Activated CD8-positive, alpha-beta memory T cell treated with anti-CD3 and anti-CD28 coated beads, Interleukin-2, amount 10 ng/mL, durations not matched to agents 7 days and 5 days (primary cell): ENCODE measurements at regions not wholly inside any gene's neighbourhood (a gene's known extent, or its start where the extent isn't known, plus 50 kb on each side); places are given as distances from the start of the nearest gene placed in this dataset.

Experiments
- ATAC-seq: fragments of 150-1000 bp; cut with Tn5 transposase; one replicate; pipeline ENCODE4 v1.10.0; 2021; ENCODE audit warnings: moderate library complexity
- CTCF ChIA-PET: fragments of 350-600 bp; sonication (Branson Sonifier 250); formaldehyde crosslinking; loops from one replicate; lab custom pipeline; 2021; ENCODE audit warnings: antibody characterized with exemption; lab: Charles Lee
- DNase-seq: peaks from one replicate; pipeline ENCODE4 v3.0.0-alpha.2; 2020
- H3K27ac Mint-ChIP-seq: one replicate; pipeline ENCODE4 v1.8.0; 2021; ENCODE audit warnings: mild to moderate bottlenecking, mixed read lengths
- H3K27me3 Mint-ChIP-seq: one replicate; pipeline ENCODE4 v1.8.0; 2021; ENCODE audit warnings: mixed read lengths
- H3K36me3 Mint-ChIP-seq: one replicate; pipeline ENCODE4 v1.8.0; 2021; ENCODE audit warnings: mild to moderate bottlenecking, mixed read lengths
- H3K4me1 Mint-ChIP-seq: one replicate; pipeline ENCODE4 v1.8.0; 2021; ENCODE audit warnings: mixed read lengths
- H3K4me3 Mint-ChIP-seq: one replicate; pipeline ENCODE4 v1.8.0; 2021; ENCODE audit warnings: mild to moderate bottlenecking, moderate library complexity, mixed read lengths
- H3K9me3 Mint-ChIP-seq: one replicate; pipeline ENCODE4 v1.8.0; 2022; ENCODE audit warnings: low read depth, mixed read lengths

- DNase-seq, result no peak
- CTCF ChIA-PET, result no interaction called here
- Mint-ChIP-seq H3K9me3 (no peaks in the 10 kb centered on the region), H3K4me1 (no peaks in the 10 kb centered on the region), H3K36me3 (no peaks in the 10 kb centered on the region), H3K4me3 (no peak overlapping the region), H3K27ac (no peak overlapping the region), H3K27me3 (no peaks in the 10 kb centered on the region)
- ATAC-seq, result no peak
Observed at GRCh38 chr2:150319658-150320555, 167.6 kb downstream of the RND3 start.

GRCh38 chr2:150319085-150319484 lies 168.4 kb downstream of the RND3 start:
- CTCF ChIA-PET, result no interaction called here
- H3K27ac Mint-ChIP-seq, result no peak overlapping the region
- H3K36me3 Mint-ChIP-seq, result no peaks in the 10 kb centered on the region
- peaks cover 4% of the 10 kb centered on the region for H3K9me3 Mint-ChIP-seq
- ATAC-seq (no peak), DNase-seq (no peak)
- H3K4me3 Mint-ChIP-seq, result no peak overlapping the region
- no peaks in the 10 kb centered on the region for H3K27me3 Mint-ChIP-seq
- H3K4me1 Mint-ChIP-seq, result no peaks in the 10 kb centered on the region

GRCh38 chr2:150312271-150312670 lies 175.2 kb downstream of the RND3 start:
- Mint-ChIP-seq H3K27me3 (no peaks in the 10 kb centered on the region), H3K36me3 (no peaks in the 10 kb centered on the region), H3K27ac (no peak overlapping the region), H3K4me1 (no peaks in the 10 kb centered on the region), H3K4me3 (no peak overlapping the region), H3K9me3 (peaks cover 7% of the 10 kb centered on the region)
- DNase-seq (no peak), ATAC-seq (no peak)
- CTCF ChIA-PET, result no interaction called here

GRCh38 chr2:150309311-150310080 lies 178.0 kb downstream of the RND3 start:
- no peak for DNase-seq
- H3K27me3 Mint-ChIP-seq, result no peaks in the 10 kb centered on the region
- no peak for ATAC-seq
- peaks cover 6% of the 10 kb centered on the region for H3K9me3 Mint-ChIP-seq
- no peak overlapping the region for H3K4me3 Mint-ChIP-seq
- CTCF ChIA-PET, result no interaction called here
- H3K27ac Mint-ChIP-seq, result no peak overlapping the region
- no peaks in the 10 kb centered on the region for H3K36me3 Mint-ChIP-seq
- no peaks in the 10 kb centered on the region for H3K4me1 Mint-ChIP-seq

DNA sequence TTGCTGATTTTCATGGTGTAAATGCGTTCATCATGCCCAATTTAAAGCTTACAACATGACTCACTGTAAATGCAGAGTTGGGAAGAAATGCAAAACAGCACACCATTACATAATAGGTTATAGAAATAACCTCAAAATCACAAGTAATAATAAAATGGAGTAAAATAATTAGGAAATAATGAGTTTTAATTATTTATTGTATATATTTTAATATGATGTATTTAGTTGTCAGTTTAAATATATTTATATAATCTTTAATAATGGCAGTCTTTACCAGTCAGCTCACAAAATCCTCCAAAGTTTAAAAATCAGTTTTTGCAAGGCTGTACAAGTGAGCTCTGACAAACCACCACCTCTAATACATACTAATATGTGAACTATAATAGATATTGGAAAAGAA lies 180.2 kb downstream of the RND3 start:
- Mint-ChIP-seq H3K4me1 (no peaks in the 10 kb centered on the region), H3K27me3 (no peaks in the 10 kb centered on the region), H3K27ac (no peak overlapping the region), H3K9me3 (peaks cover 5% of the 10 kb centered on the region), H3K4me3 (no peak overlapping the region), H3K36me3 (no peaks in the 10 kb centered on the region)
- ATAC-seq (no peak), DNase-seq (no peak)
- CTCF ChIA-PET, result no interaction called here

GRCh38 chr2:150303281-150303680 lies 184.2 kb downstream of the RND3 start:
- H3K4me3 Mint-ChIP-seq, result no peak overlapping the region
- DNase-seq (no peak), ATAC-seq (no peak)
- no peak overlapping the region for H3K27ac Mint-ChIP-seq
- CTCF ChIA-PET, result no interaction called here
- H3K36me3 Mint-ChIP-seq, result no peaks in the 10 kb centered on the region
- no peaks in the 10 kb centered on the region for H3K4me1 Mint-ChIP-seq
- H3K27me3 Mint-ChIP-seq, result no peaks in the 10 kb centered on the region
- peaks cover 2% of the 10 kb centered on the region for H3K9me3 Mint-ChIP-seq

GRCh38 chr2:150298571-150299305 lies 188.7 kb downstream of the RND3 start:
- no peak overlapping the region for H3K4me3 Mint-ChIP-seq
- CTCF ChIA-PET, result no interaction called here

GRCh38 chr2:150296770-150297546 lies 190.5 kb downstream of the RND3 start:
- Mint-ChIP-seq H3K27me3 (no peaks in the 10 kb centered on the region), H3K4me1 (no peaks in the 10 kb centered on the region), H3K27ac (no peak overlapping the region), H3K36me3 (no peaks in the 10 kb centered on the region), H3K9me3 (peaks cover 2% of the 10 kb centered on the region), H3K4me3 (no peak overlapping the region)
- DNase-seq, result no peak
- CTCF ChIA-PET, result no interaction called here
- no peak for ATAC-seq

More at GRCh38 chr2:150298571-150299305, 188.7 kb downstream of the RND3 start:
- Mint-ChIP-seq H3K4me1 (no peaks in the 10 kb centered on the region), H3K27ac (no peak overlapping the region), H3K36me3 (no peaks in the 10 kb centered on the region), H3K27me3 (no peaks in the 10 kb centered on the region), H3K9me3 (peaks cover 2% of the 10 kb centered on the region)
- ATAC-seq (no peak), DNase-seq (no peak)

GRCh38 chr2:150295544-150295943 lies 191.9 kb downstream of the RND3 start:
- DNase-seq (no peak), ATAC-seq (no peak)
- H3K27me3 Mint-ChIP-seq, result no peaks in the 10 kb centered on the region
- H3K9me3 Mint-ChIP-seq, result peaks cover 2% of the 10 kb centered on the region
- H3K4me3 Mint-ChIP-seq, result no peak overlapping the region
- CTCF ChIA-PET, result no interaction called here
- H3K4me1 Mint-ChIP-seq, result no peaks in the 10 kb centered on the region
- H3K27ac Mint-ChIP-seq, result no peak overlapping the region
- H3K36me3 Mint-ChIP-seq, result no peaks in the 10 kb centered on the region

DNA sequence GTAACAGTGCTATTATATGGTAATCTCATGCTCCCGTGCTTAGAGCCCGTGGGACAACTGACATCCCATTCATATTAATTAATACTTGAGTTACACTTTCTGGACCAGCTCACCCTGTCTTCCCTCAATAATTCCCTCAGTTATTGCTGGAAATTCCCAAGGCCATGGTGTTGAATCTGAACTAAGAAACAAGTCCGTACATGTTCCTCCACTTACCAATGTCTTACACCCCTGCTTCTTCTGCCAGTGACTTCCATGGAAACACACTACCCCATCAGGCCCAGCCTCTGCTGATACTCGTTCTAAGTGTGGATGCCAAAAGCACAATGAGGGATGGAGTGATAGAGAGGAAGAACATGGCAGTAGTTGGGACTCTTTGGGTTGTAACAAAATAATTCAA lies 193.7 kb downstream of the RND3 start:
- Mint-ChIP-seq H3K9me3 (peaks cover 2% of the 10 kb centered on the region), H3K4me1 (no peaks in the 10 kb centered on the region), H3K36me3 (no peaks in the 10 kb centered on the region), H3K4me3 (no peak overlapping the region), H3K27ac (no peak overlapping the region), H3K27me3 (no peaks in the 10 kb centered on the region)
- CTCF ChIA-PET, result no interaction called here
- DNase-seq (no peak), ATAC-seq (no peak)

DNA sequence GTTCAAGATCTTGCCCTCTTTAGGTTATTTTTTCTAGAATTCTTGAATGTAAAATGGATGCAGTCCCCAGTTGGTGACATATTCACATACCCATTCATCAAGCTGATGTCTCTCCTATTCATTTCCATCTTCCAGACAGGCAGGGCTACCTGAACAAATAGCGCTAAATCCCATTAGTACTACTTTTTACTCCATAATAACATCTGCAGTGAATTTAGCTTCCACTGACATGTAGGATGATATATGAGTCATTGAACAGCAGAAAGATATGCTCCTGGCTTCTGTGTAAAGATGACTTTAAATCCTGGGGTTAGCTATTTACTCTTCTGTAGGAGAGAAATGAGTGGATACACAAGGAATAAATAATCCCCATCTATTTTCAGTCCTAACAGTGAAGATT lies 194.7 kb downstream of the RND3 start:
- no peak overlapping the region for H3K27ac Mint-ChIP-seq
- DNase-seq (no peak), ATAC-seq (no peak)
- H3K4me1 Mint-ChIP-seq, result no peaks in the 10 kb centered on the region
- no peak overlapping the region for H3K4me3 Mint-ChIP-seq
- peaks cover 2% of the 10 kb centered on the region for H3K9me3 Mint-ChIP-seq
- H3K27me3 Mint-ChIP-seq, result no peaks in the 10 kb centered on the region
- no peaks in the 10 kb centered on the region for H3K36me3 Mint-ChIP-seq
- CTCF ChIA-PET, result no interaction called here

DNA sequence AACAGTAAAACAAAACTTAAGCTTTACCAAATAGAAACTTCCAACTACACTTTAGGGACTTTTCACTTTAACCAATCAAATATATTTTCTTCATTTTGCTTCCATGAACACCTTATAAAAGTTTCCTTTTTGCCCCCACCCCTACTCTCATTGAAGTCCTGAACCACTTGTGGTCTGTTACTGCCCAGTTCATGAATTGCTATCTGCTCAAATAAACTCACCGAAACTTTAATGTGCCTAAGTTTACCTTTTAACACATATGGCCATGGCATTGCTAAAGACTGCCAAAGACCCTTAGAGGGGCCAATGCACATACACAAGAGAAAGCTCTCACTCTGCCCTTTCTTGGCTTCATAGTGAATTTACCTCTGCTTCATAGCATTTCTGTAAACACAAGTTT lies 195.3 kb downstream of the RND3 start:
- DNase-seq (no peak), ATAC-seq (no peak)
- Mint-ChIP-seq H3K4me3 (no peak overlapping the region), H3K27ac (no peak overlapping the region), H3K9me3 (peaks cover 2% of the 10 kb centered on the region), H3K4me1 (no peaks in the 10 kb centered on the region), H3K27me3 (no peaks in the 10 kb centered on the region), H3K36me3 (no peaks in the 10 kb centered on the region)
- CTCF ChIA-PET, result no interaction called here
